OCI-LY3 (cell line): ENCODE measurements at regions not wholly inside any gene's neighbourhood (a gene's known extent, or its start where the extent isn't known, plus 50 kb on each side); places are given as distances from the start of the nearest gene placed in this dataset.

Source experiments
- EZH2phosphoT487 ChIP-seq: fragments of 200-600 bp; shearing (Covaris generic); IDR thresholded peaks from 2 replicates; pipeline ENCODE4 v1.6.1; 2018; ENCODE audit warnings: antibody characterized with exemption, mixed run types, low read depth
- TF ChIP-seq, protein P1 (sequence below): fragments of 200-600, 300-600 bp; sonication (generic); IDR thresholded peaks from 2 replicates; pipeline ENCODE4 v1.5.1; 2014; ENCODE audit warnings: antibody characterized with exemption, low read length, low read depth

DNA sequence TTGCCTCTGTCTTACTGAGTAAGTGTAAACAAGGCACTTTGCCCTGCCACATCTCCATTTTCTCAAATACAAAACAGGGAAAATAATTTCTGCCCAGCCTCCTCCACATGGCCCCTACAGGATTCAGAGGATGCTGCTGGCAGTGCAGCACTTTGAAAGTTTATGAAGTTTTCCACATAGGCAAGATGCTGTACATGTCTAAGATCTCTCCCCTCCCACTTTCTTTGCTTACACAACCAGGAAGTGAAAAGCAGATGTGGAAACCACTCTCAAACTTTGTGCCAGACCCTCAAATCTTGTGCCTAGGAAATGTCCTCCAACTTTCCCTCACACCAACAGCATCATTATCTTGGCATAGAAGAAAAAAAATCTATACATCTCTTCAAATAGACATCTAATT, 257.0 kb upstream of the LDB2 start:
- TF ChIP-seq, protein P1, sequence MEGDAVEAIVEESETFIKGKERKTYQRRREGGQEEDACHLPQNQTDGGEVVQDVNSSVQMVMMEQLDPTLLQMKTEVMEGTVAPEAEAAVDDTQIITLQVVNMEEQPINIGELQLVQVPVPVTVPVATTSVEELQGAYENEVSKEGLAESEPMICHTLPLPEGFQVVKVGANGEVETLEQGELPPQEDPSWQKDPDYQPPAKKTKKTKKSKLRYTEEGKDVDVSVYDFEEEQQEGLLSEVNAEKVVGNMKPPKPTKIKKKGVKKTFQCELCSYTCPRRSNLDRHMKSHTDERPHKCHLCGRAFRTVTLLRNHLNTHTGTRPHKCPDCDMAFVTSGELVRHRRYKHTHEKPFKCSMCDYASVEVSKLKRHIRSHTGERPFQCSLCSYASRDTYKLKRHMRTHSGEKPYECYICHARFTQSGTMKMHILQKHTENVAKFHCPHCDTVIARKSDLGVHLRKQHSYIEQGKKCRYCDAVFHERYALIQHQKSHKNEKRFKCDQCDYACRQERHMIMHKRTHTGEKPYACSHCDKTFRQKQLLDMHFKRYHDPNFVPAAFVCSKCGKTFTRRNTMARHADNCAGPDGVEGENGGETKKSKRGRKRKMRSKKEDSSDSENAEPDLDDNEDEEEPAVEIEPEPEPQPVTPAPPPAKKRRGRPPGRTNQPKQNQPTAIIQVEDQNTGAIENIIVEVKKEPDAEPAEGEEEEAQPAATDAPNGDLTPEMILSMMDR, result no peak
- no peak for TF ChIP-seq EZH2phosphoT487
